Vagina (tissue), 2 donors: ENCODE measurements at regions not wholly inside any gene's neighbourhood (a gene's known extent, or its start where the extent isn't known, plus 50 kb on each side); places are given as distances from the start of the nearest gene placed in this dataset.

ENCODE experiments used
- DNase-seq, 2 donors: peaks; one replicate each; pipeline ENCODE4 v3.0.0-alpha.2; 2017; ENCODE audit errors: extremely low spot score in 2 of 2
- H3K27ac ChIP-seq: fragments of 200-600 bp; sonication (generic); one replicate; pipeline ENCODE4 v1.5.1; 2019
- H3K27me3 ChIP-seq: fragments of 200-600 bp; sonication (generic); one replicate; pipeline ENCODE4 v1.5.1; 2019
- H3K36me3 ChIP-seq, 2 donors: fragments of 200-600 bp; sonication (generic); one replicate each; pipeline ENCODE4 v1.5.1; 2017 to 2019
- H3K4me1 ChIP-seq: fragments of 200-600 bp; sonication (generic); one replicate; pipeline ENCODE4 v1.5.1; 2019
- H3K4me3 ChIP-seq, 2 donors: fragments of 200-600 bp; sonication (generic); 1 replicate in 1 of 2; 2 replicates in 1 of 2; pipeline ENCODE4 v1.5.1; 2016 to 2019
- H3K9me3 ChIP-seq: fragments of 200-600 bp; sonication (generic); one replicate; pipeline ENCODE4 v1.5.1; 2019
- POLR2A ChIP-seq, 2 donors: fragments of 450-650 bp; IDR thresholded peaks; one replicate each; pipeline ENCODE4 v1.6.1; 2017; ENCODE audit warnings: antibody characterized with exemption in 2 of 2, mild to moderate bottlenecking in 2 of 2, moderate library complexity in 2 of 2
- POLR2AphosphoS5 ChIP-seq, 2 donors: sonication (generic); formaldehyde crosslinking; IDR thresholded peaks; one replicate each; pipeline ENCODE4 v1.9.0; 2017; ENCODE audit warnings: antibody characterized with exemption in 2 of 2, mild to moderate bottlenecking in 2 of 2, low read depth in 1 of 2; ENCODE audit not compliant: insufficient read depth in 1 of 2
- intact Hi-C: fragments of 100-400 bp; cut with DNase I; formaldehyde crosslinking; loops from one replicate; pipeline ENCODE4 v1.15.1; 2023
- TF ChIP-seq, protein P1 (sequence below), 3 experiments: fragments of 450-650 bp in 2 of 3; fragments of 200-600 bp in 1 of 3; sonication (generic) in 1 of 3; IDR thresholded peaks; one replicate each; pipeline ENCODE4 v1.5.1; 2017 to 2019; ENCODE audit warnings: antibody characterized with exemption in 3 of 3, mild to moderate bottlenecking in 2 of 3, moderate library complexity in 2 of 3

- no peaks in the 10 kb centered on the region for H3K9me3 ChIP-seq
- intact Hi-C loops: no loop called here
- no peak overlapping the region for H3K4me3 ChIP-seq
- H3K27me3 ChIP-seq: no peaks in the 10 kb centered on the region
- no peak overlapping the region for H3K27ac ChIP-seq
- H3K4me1 ChIP-seq: no peaks in the 10 kb centered on the region
- TF ChIP-seq POLR2A (IDR thresholded peaks at IDR 0.05): no peak
- TF ChIP-seq, protein P1, sequence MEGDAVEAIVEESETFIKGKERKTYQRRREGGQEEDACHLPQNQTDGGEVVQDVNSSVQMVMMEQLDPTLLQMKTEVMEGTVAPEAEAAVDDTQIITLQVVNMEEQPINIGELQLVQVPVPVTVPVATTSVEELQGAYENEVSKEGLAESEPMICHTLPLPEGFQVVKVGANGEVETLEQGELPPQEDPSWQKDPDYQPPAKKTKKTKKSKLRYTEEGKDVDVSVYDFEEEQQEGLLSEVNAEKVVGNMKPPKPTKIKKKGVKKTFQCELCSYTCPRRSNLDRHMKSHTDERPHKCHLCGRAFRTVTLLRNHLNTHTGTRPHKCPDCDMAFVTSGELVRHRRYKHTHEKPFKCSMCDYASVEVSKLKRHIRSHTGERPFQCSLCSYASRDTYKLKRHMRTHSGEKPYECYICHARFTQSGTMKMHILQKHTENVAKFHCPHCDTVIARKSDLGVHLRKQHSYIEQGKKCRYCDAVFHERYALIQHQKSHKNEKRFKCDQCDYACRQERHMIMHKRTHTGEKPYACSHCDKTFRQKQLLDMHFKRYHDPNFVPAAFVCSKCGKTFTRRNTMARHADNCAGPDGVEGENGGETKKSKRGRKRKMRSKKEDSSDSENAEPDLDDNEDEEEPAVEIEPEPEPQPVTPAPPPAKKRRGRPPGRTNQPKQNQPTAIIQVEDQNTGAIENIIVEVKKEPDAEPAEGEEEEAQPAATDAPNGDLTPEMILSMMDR (IDR thresholded peaks at IDR 0.05): no peak
- TF ChIP-seq POLR2AphosphoS5 (IDR thresholded peaks at IDR 0.05; ENCODE audit: insufficient read depth in 1 of 2, low read depth in 1 of 2): no peak
- H3K36me3 ChIP-seq: no peaks in the 10 kb centered on the region
- DNase-seq: no peak
These were observed 229.2 kb downstream of the MFSD1 start for GRCh38 chr3:159030886-159031679.

- H3K4me3 ChIP-seq: no peak overlapping the region
- H3K36me3 ChIP-seq: no peaks in the 10 kb centered on the region
- H3K27me3 ChIP-seq: no peaks in the 10 kb centered on the region
- TF ChIP-seq POLR2A (IDR thresholded peaks at IDR 0.05): no peak
- TF ChIP-seq POLR2AphosphoS5 (IDR thresholded peaks at IDR 0.05; ENCODE audit: insufficient read depth in 1 of 2, low read depth in 1 of 2): no peak
- TF ChIP-seq, protein P1 (IDR thresholded peaks at IDR 0.05): no peak
- no peak for DNase-seq
- H3K4me1 ChIP-seq: no peaks in the 10 kb centered on the region
- no peaks in the 10 kb centered on the region for H3K9me3 ChIP-seq
- no peak overlapping the region for H3K27ac ChIP-seq
- intact Hi-C loops: no loop called here
These were observed 230.5 kb downstream of the MFSD1 start for GRCh38 chr3:159032311-159032710.

- no peak for TF ChIP-seq POLR2A (IDR thresholded peaks at IDR 0.05)
- TF ChIP-seq, protein P1 (IDR thresholded peaks at IDR 0.05): no peak
- TF ChIP-seq POLR2AphosphoS5 (IDR thresholded peaks at IDR 0.05; ENCODE audit: insufficient read depth in 1 of 2, low read depth in 1 of 2): no peak
- Histone ChIP-seq H3K4me1 (no peaks in the 10 kb centered on the region), H3K4me3 (no peak overlapping the region), H3K27me3 (no peaks in the 10 kb centered on the region), H3K36me3 (no peaks in the 10 kb centered on the region), H3K27ac (no peak overlapping the region), H3K9me3 (no peaks in the 10 kb centered on the region)
- intact Hi-C loops: no loop called here
- DNase-seq: no peak
These were observed 236.6 kb downstream of the MFSD1 start for GRCh38 chr3:159038405-159038804.

DNA sequence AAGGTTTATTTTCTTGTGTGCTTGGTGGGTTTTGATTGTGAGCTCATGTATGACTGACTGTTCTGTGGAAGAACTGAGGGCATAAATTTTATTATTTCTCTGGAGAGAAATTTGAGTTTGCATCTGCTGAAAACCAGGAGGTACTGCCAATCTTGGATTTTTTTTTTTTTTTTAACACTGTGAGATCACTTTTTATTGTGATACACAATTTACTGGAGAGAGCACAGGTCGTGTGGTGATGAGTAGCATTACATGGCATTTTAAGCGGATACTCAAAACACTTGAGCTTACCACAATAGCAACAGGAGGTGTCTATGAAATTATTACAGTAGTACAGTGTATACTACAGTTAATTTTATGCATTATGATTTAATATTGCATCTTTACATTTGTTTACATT lies 237.4 kb downstream of the MFSD1 start:
- TF ChIP-seq, protein P1 (IDR thresholded peaks at IDR 0.05): no peak
- TF ChIP-seq POLR2AphosphoS5 (IDR thresholded peaks at IDR 0.05; ENCODE audit: insufficient read depth in 1 of 2, low read depth in 1 of 2) (no peak), POLR2A (IDR thresholded peaks at IDR 0.05) (no peak)
- intact Hi-C loops: no loop called here
- no peaks in the 10 kb centered on the region for H3K4me1 ChIP-seq
- H3K27me3 ChIP-seq: no peaks in the 10 kb centered on the region
- no peaks in the 10 kb centered on the region for H3K9me3 ChIP-seq
- no peak overlapping the region for H3K27ac ChIP-seq
- no peak overlapping the region for H3K4me3 ChIP-seq
- H3K36me3 ChIP-seq: no peaks in the 10 kb centered on the region
- DNase-seq: no peak

- Histone ChIP-seq H3K36me3 (no peaks in the 10 kb centered on the region), H3K9me3 (no peaks in the 10 kb centered on the region), H3K27me3 (no peaks in the 10 kb centered on the region), H3K4me1 (no peaks in the 10 kb centered on the region), H3K27ac (no peak overlapping the region), H3K4me3 (no peak overlapping the region)
- no peak for DNase-seq
- intact Hi-C loops: no loop called here
- TF ChIP-seq, protein P1 (IDR thresholded peaks at IDR 0.05): no peak
- TF ChIP-seq POLR2AphosphoS5 (IDR thresholded peaks at IDR 0.05; ENCODE audit: insufficient read depth in 1 of 2, low read depth in 1 of 2): no peak
- no peak for TF ChIP-seq POLR2A (IDR thresholded peaks at IDR 0.05)
These were observed 243.5 kb downstream of the MFSD1 start for GRCh38 chr3:159045279-159045885.
